Nucleus accumbens (tissue), 56 donors: ENCODE measurements at regions not wholly inside any gene's neighbourhood (a gene's known extent, or its start where the extent isn't known, plus 50 kb on each side); places are given as distances from the start of the nearest gene placed in this dataset.
"Not testable (repeated sequence)": the region's sequence is repeated elsewhere in the genome, so short reads cannot be mapped to it uniquely, and the experiment has no call there.

Experiments
- DNase-seq, 56 donors: peaks; one replicate each; lab custom pipeline; 2025; lab: John Stamatoyannopoulos, UW

GRCh38 chr3:159501029-159501428, 487.6 kb upstream of the IL12A start:
- no peak for DNase-seq

- DNase-seq, result no peak
These were observed 485.6 kb upstream of the IL12A start for GRCh38 chr3:159502986-159503385.

GRCh38 chr3:159510988-159511387, 477.6 kb upstream of the IL12A start:
- DNase-seq, result not testable (repeated sequence)

DNA sequence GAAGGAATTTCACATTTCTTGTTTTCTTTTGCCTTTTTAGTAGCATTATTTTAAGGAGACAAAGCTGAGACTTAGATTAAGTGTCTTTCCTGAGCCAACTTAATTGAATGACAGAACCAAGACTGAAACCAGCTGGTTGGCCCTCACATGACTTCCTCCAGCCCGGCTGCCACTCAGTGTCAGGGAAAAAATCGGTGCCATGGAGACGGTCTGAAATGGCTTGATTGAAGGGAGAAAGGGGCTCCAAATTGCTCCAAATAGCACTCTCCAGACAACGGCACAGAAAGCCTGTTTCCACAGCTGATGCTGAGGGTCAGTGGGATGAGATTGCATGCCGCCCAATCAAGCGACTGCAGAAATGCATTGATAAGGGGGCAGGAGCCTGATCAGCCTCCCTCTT, 475.2 kb upstream of the IL12A start:
- DNase-seq, result no peak

GRCh38 chr3:159513867-159514380, 474.7 kb upstream of the IL12A start:
- DNase-seq, result no peak

GRCh38 chr3:159517105-159517504, 471.5 kb upstream of the IL12A start:
- no peak for DNase-seq

GRCh38 chr3:159520638-159521037, 468.0 kb upstream of the IL12A start:
- no peak for DNase-seq

- DNase-seq, result no peak
These were observed 466.4 kb upstream of the IL12A start for GRCh38 chr3:159522276-159522675.

GRCh38 chr3:159528251-159528895, 460.3 kb upstream of the IL12A start:
- DNase-seq, result no peak

GRCh38 chr3:159532577-159532976, 456.1 kb upstream of the IL12A start:
- DNase-seq, result no peak

DNA sequence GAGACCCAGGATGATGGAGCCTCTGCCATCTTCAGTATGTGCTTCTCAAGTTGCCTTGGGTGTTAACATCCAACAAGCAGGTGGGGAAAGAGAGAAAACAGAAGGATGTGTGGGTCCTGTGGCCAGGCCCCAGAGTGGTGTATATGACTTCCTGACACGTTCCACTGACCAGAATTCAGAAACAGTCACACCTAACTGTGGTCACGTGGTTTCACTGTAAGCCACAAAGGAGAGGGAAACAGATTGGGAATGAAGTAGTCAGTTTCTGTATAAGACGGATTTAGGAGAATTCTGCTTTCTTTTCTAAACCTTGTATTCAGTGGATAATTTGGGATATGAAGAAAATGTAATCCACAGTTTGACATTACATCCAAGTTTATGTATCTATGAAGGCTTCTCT, 454.1 kb upstream of the IL12A start:
- no peak for DNase-seq

- no peak for DNase-seq
These were observed 451.8 kb upstream of the IL12A start for GRCh38 chr3:159536876-159537275.

DNA sequence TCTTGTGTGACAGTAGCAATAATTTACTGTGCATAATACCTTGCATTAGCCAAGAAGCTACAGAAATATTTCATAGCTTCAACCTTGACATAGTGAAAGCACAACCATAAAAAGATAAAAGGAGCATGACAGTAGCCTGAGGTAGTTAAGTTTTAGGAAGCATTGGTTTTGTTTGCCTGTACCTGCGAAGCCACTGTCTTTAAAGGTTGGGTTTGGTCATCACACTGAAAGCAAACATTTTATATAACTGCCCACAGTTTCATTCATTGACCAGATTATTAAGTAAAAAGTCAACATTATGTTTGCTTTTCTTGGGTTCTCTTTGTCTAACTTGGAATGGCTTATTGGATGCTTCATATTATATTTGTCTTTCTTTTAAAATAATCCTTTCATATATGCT, 450.1 kb upstream of the IL12A start:
- DNase-seq, result no peak

DNA sequence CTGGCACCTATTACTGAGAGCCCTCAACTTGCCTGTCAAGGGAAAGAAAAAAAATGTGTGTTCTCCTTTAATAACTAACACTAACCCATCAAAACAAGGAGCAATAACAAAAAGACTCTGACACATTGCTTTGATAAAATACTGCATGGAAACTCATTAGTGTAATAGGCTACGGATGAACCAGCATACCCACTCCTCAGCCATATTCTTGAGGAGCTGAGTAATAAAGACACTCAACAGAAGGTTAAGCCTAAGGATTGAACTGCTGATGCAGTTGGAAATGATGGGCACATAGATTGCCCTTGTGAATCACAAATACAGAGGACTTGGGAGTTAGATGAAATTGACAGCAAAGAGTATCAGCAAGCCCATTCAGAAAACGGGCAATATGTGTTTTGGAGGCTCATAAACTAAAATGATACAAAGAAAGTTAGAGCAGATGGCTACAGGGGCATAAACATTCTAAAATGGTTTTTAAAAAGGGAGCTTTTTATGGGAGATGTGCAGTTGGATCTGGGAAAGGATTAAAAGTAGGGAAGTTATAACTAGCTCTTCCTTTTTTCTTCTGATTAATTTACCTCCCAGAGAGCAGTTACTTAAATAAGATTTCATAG, 447.6 kb upstream of the IL12A start:
- DNase-seq, result no peak

DNA sequence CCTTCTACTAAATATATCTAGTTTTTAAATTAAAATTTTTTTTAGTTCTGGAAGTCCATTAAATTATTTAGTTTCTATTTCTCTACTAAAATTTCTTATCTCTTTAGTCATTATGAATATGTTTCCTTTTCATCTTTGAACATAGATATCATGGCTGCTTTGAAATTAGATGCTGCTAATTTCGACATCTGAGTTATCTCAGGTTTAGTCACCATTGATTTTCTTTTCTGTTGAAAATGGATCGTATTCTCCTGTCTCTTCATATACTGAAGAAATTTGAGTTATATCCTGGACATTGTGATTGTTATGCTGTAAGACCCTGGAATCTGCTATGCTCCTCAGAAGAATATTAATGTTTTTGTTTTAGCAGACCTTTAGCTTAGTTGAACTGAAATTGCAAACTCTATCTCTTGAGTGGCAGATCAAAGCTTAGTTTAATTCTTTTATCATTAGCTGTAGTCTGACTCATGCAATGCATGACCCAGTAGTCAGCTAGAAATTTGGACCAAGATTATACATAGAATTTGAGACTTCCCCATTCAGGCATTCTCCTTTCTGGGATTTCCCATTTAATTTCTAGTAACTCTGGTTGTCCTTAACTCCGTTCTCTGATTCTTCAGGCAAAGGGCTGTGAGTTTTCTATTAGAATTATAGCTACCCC, 439.8 kb upstream of the IL12A start:
- DNase-seq, result no peak

GRCh38 chr3:159555205-159555604, 433.4 kb upstream of the IL12A start:
- no peak for DNase-seq

DNA sequence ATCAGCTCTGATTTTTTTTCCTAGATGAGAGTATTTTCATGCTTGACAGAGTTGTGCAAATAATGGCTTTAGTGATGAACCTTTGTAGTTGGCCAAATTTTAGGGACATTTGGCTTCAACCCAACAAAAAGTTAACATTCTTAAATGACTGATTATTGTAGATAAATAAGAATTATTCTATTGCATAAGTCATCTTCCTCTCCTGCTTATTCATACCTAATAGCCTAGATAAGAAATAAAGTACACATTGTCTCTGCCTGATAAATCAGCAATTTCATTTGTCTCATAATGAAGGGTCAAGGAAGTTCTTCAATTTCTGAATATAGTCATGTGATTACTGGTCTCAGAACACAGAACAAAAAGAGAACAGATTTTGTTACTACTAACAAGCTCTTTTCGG, 428.9 kb upstream of the IL12A start:
- DNase-seq, result no peak

GRCh38 chr3:159560214-159560979, 428.2 kb upstream of the IL12A start:
- DNase-seq, result no peak

GRCh38 chr3:159565313-159565712, 423.3 kb upstream of the IL12A start:
- no peak for DNase-seq

GRCh38 chr3:159583662-159584061, 405.0 kb upstream of the IL12A start:
- DNase-seq, result no peak

DNA sequence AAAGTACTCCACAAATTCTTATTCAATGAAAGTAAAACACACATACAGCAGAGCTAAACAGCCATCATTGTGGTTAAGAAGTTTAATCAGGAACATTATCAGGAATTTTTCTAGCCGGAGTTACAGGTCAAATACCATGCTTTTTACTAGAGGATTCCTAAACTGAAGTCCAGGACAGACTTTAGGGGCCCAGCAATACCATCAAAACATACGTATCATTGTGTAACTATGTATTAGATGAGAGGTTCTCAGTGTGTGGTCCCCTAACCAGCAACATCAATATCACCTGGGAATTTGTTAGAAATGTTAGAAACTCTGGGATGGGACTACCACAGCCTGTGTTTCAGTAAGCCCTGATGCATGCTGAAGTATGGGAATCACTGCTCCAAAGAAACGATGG, 404.2 kb upstream of the IL12A start:
- DNase-seq, result no peak
